WTC11 (cell line): ENCODE measurements at regions not wholly inside any gene's neighbourhood (a gene's known extent, or its start where the extent isn't known, plus 50 kb on each side); places are given as distances from the start of the nearest gene placed in this dataset.

Experiments used
- ATAC-seq: fragments of 200-7000 bp; cut with Tn5 transposase; 2 replicates; pipeline ENCODE4 v1.10.0; 2021; ENCODE audit warnings: mild to moderate bottlenecking, moderate library complexity
- CTCF ChIA-PET: fragments of 300-600 bp; sonication (Branson Sonifier 250); formaldehyde crosslinking; loops from one replicate; lab custom pipeline; 2021; ENCODE audit warnings: antibody characterized with exemption; lab: Charles Lee
- POLR2A ChIA-PET: fragments of 350-600 bp; sonication (Branson Sonifier 250); formaldehyde crosslinking; loops from one replicate; lab custom pipeline; 2021; ENCODE audit warnings: antibody characterized with exemption; lab: Charles Lee
- DNase-seq: peaks from one replicate; pipeline ENCODE4 v3.0.0; 2021; ENCODE audit warnings: low spot score
- H3K27ac Mint-ChIP-seq: 2 replicates; pipeline ENCODE4 v1.8.0; 2021; ENCODE audit warnings: mixed read lengths
- H3K27me3 Mint-ChIP-seq: 2 replicates; pipeline ENCODE4 v1.8.0; 2021; ENCODE audit warnings: low read depth, mild to moderate bottlenecking, moderate library complexity, mixed read lengths
- H3K36me3 Mint-ChIP-seq: 2 replicates; pipeline ENCODE4 v1.8.0; 2021; ENCODE audit warnings: mixed read lengths
- H3K4me1 Mint-ChIP-seq: 2 replicates; pipeline ENCODE4 v1.8.0; 2022; ENCODE audit warnings: mixed read lengths
- H3K4me3 Mint-ChIP-seq: 2 replicates; pipeline ENCODE4 v1.8.0; 2021; ENCODE audit warnings: mild to moderate bottlenecking, moderate library complexity, mixed read lengths
- H3K9me3 Mint-ChIP-seq: 2 replicates; pipeline ENCODE4 v1.8.0; 2021; ENCODE audit warnings: mixed read lengths
- AFF4 ChIP-seq: sonication (generic); formaldehyde crosslinking; IDR thresholded peaks from 2 replicates; pipeline ENCODE4 v1.8.1; 2023; ENCODE audit warnings: mild to moderate bottlenecking, missing genetic modification reagents, borderline replicate concordance
- CBFB ChIP-seq: sonication (generic); formaldehyde crosslinking; IDR thresholded peaks from 2 replicates; pipeline ENCODE4 v1.8.1; 2022; ENCODE audit warnings: mild to moderate bottlenecking, low read depth, missing genetic modification reagents
- ELF4 ChIP-seq: sonication (generic); formaldehyde crosslinking; IDR thresholded peaks from 2 replicates; pipeline ENCODE4 v1.8.1; 2022; ENCODE audit warnings: low read depth, mild to moderate bottlenecking, moderate library complexity, missing genetic modification reagents
- GTF2I ChIP-seq: fragments of 250-450 bp; sonication (Bioruptor Pico); conservative IDR thresholded peaks from 2 replicates; pipeline ENCODE4 v1.4.0; 2021; ENCODE audit warnings: mild to moderate bottlenecking
- NFE2L1 ChIP-seq: sonication (generic); formaldehyde crosslinking; IDR thresholded peaks from 2 replicates; pipeline ENCODE4 v1.8.1; 2023; ENCODE audit warnings: missing genetic modification reagents
- SMAD3 ChIP-seq: sonication (generic); formaldehyde crosslinking; IDR thresholded peaks from 2 replicates; pipeline ENCODE4 v1.8.0; 2022; ENCODE audit warnings: missing genetic modification reagents, mild to moderate bottlenecking, borderline replicate concordance
- SOX15 ChIP-seq: fragments of 250-450 bp; sonication (Bioruptor Pico); IDR thresholded peaks from 2 replicates; pipeline ENCODE4 v1.9.0; 2021; ENCODE audit warnings: mild to moderate bottlenecking
- ZBTB43 ChIP-seq: sonication (generic); formaldehyde crosslinking; IDR thresholded peaks from 2 replicates; pipeline ENCODE4 v1.8.1; 2023; ENCODE audit warnings: mild to moderate bottlenecking, missing genetic modification reagents
- ZNF121 ChIP-seq: sonication (generic); formaldehyde crosslinking; IDR thresholded peaks from 2 replicates; pipeline ENCODE4 v1.8.0; 2023; ENCODE audit warnings: missing genetic modification reagents
- ZNF138 ChIP-seq: sonication (generic); formaldehyde crosslinking; conservative IDR thresholded peaks from 2 replicates; pipeline ENCODE4 v1.8.1; 2022; ENCODE audit warnings: mild to moderate bottlenecking, moderate library complexity, missing genetic modification reagents
- ZNF263 ChIP-seq: sonication (generic); formaldehyde crosslinking; IDR thresholded peaks from 2 replicates; pipeline ENCODE4 v1.8.1; 2022; ENCODE audit warnings: low read depth, mild to moderate bottlenecking, moderate library complexity, missing genetic modification reagents
- ZNF423 ChIP-seq: fragments of 250-450 bp; sonication (Bioruptor Pico); IDR thresholded peaks from 2 replicates; pipeline ENCODE4 v2.1.2; 2022; ENCODE audit warnings: mild to moderate bottlenecking, moderate library complexity
- ZNF671 ChIP-seq: fragments of 250-450 bp; sonication (Bioruptor Pico); IDR thresholded peaks from 2 replicates; pipeline ENCODE4 v1.8.0; 2021; ENCODE audit warnings: mild to moderate bottlenecking
- TF ChIP-seq, protein P1 (sequence below): sonication (generic); formaldehyde crosslinking; IDR thresholded peaks from 2 replicates; pipeline ENCODE4 v1.8.1; 2023; ENCODE audit warnings: mild to moderate bottlenecking, missing genetic modification reagents
- TF ChIP-seq, protein P2 (sequence below): sonication (generic); formaldehyde crosslinking; IDR thresholded peaks from 2 replicates; pipeline ENCODE4 v1.8.0; 2022; ENCODE audit warnings: mild to moderate bottlenecking, missing genetic modification reagents
- TF ChIP-seq, protein P3 (sequence below): sonication (generic); formaldehyde crosslinking; IDR thresholded peaks from 2 replicates; pipeline ENCODE4 v1.8.0; 2023; ENCODE audit warnings: missing genetic modification reagents
- TF ChIP-seq, protein P4 (sequence below): sonication (generic); formaldehyde crosslinking; IDR thresholded peaks from 2 replicates; pipeline ENCODE4 v1.8.0; 2022; ENCODE audit warnings: mild to moderate bottlenecking, missing genetic modification reagents

DNA sequence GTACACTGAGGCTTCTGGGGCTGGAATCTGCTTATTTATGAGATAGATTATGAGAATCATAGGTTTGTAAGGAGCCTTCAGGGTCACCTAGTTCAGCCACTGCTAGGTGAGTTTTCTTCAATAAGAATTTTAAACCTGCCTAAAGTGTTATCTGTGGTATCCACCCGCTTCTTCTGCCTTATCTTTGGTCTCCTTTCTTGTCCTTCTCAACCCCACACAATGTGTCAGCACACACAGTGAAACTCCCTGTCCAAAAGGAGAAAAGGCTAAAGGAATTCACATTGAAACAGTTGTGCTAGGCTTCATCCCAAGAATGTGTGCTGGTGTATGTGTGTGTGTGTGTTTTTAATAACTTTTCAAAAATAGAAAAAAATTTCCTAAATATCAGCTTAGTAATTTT, 259.3 kb upstream of the BTG1 start:
- peaks cover 16% of the 10 kb centered on the region for H3K9me3 Mint-ChIP-seq
- no peak overlapping the region for H3K4me3 Mint-ChIP-seq
- no peaks in the 10 kb centered on the region for H3K4me1 Mint-ChIP-seq
- peaks cover 9% of the 10 kb centered on the region for H3K36me3 Mint-ChIP-seq
- no peak for TF ChIP-seq ZNF671
- TF ChIP-seq ZNF121 (CRISPR knock-in tag) = no peak
- TF ChIP-seq, protein P1, sequence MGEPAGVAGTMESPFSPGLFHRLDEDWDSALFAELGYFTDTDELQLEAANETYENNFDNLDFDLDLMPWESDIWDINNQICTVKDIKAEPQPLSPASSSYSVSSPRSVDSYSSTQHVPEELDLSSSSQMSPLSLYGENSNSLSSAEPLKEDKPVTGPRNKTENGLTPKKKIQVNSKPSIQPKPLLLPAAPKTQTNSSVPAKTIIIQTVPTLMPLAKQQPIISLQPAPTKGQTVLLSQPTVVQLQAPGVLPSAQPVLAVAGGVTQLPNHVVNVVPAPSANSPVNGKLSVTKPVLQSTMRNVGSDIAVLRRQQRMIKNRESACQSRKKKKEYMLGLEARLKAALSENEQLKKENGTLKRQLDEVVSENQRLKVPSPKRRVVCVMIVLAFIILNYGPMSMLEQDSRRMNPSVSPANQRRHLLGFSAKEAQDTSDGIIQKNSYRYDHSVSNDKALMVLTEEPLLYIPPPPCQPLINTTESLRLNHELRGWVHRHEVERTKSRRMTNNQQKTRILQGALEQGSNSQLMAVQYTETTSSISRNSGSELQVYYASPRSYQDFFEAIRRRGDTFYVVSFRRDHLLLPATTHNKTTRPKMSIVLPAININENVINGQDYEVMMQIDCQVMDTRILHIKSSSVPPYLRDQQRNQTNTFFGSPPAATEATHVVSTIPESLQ = no peak
- TF ChIP-seq NFE2L1 = no peak
- ATAC-seq (no peak), DNase-seq (no peak)
- H3K27ac Mint-ChIP-seq = no peak overlapping the region
- CTCF ChIA-PET = no interaction called here
- POLR2A ChIA-PET = no interaction called here
- no peaks in the 10 kb centered on the region for H3K27me3 Mint-ChIP-seq

GRCh38 chr12:92404259-92404894, 258.7 kb upstream of the BTG1 start:
- Mint-ChIP-seq H3K9me3 (peaks cover 12% of the 10 kb centered on the region), H3K36me3 (peaks cover 9% of the 10 kb centered on the region), H3K4me3 (no peak overlapping the region), H3K4me1 (peaks cover 1% of the 10 kb centered on the region; the same call in 1 of the 2 replicates), H3K27ac (no peak overlapping the region), H3K27me3 (no peaks in the 10 kb centered on the region)
- DNase-seq = no peak
- CTCF ChIA-PET = no interaction called here
- ATAC-seq = no peak
- POLR2A ChIA-PET = no interaction called here
- TF ChIP-seq ZNF263 (CRISPR knock-in tag) = no peak
- TF ChIP-seq, protein P2, sequence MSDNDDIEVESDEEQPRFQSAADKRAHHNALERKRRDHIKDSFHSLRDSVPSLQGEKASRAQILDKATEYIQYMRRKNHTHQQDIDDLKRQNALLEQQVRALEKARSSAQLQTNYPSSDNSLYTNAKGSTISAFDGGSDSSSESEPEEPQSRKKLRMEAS (CRISPR knock-in tag) = no peak
- no peak for TF ChIP-seq SMAD3
- no peak for TF ChIP-seq CBFB (CRISPR knock-in tag)
- TF ChIP-seq, protein P3, sequence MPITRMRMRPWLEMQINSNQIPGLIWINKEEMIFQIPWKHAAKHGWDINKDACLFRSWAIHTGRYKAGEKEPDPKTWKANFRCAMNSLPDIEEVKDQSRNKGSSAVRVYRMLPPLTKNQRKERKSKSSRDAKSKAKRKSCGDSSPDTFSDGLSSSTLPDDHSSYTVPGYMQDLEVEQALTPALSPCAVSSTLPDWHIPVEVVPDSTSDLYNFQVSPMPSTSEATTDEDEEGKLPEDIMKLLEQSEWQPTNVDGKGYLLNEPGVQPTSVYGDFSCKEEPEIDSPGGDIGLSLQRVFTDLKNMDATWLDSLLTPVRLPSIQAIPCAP (CRISPR knock-in tag) = no peak
- no peak for TF ChIP-seq SOX15 (CRISPR knock-in tag)
- TF ChIP-seq, protein P4, sequence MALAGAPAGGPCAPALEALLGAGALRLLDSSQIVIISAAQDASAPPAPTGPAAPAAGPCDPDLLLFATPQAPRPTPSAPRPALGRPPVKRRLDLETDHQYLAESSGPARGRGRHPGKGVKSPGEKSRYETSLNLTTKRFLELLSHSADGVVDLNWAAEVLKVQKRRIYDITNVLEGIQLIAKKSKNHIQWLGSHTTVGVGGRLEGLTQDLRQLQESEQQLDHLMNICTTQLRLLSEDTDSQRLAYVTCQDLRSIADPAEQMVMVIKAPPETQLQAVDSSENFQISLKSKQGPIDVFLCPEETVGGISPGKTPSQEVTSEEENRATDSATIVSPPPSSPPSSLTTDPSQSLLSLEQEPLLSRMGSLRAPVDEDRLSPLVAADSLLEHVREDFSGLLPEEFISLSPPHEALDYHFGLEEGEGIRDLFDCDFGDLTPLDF (CRISPR knock-in tag) = no peak
- no peak for TF ChIP-seq NFE2L1
- TF ChIP-seq ZNF423 = no peak
- TF ChIP-seq, protein P1 = no peak
- TF ChIP-seq ELF4 (CRISPR knock-in tag) = no peak
- TF ChIP-seq ZBTB43 = no peak
- TF ChIP-seq AFF4 = no peak
- TF ChIP-seq GTF2I (CRISPR knock-in tag) = no peak
- no peak for TF ChIP-seq ZNF138
- TF ChIP-seq, all 79 proteins: peak for 0
